OCI-LY1 (cell line): ENCODE measurements at regions not wholly inside any gene's neighbourhood (a gene's known extent, or its start where the extent isn't known, plus 50 kb on each side); places are given as distances from the start of the nearest gene placed in this dataset.

ENCODE experiments used
- H2AFZ ChIP-seq: fragments of 200-600 bp; sonication (generic), shearing (Covaris generic); 2 replicates; pipeline ENCODE4 v1.6.0; 2014; ENCODE audit warnings: antibody characterized with exemption, mild to moderate bottlenecking, low read length
- H3F3A ChIP-seq: fragments of 200-600 bp; sonication (generic), shearing (Covaris generic); 2 replicates; pipeline ENCODE4 v1.6.0; 2014; ENCODE audit warnings: mild to moderate bottlenecking, antibody characterized with exemption, low read length, moderate library complexity; ENCODE audit not compliant: insufficient read depth
- H3K27ac ChIP-seq: fragments of 200-600 bp; sonication (generic); 2 replicates; pipeline ENCODE4 v1.5.1; 2014; ENCODE audit warnings: low read length, mixed run types, mild to moderate bottlenecking, low read depth; ENCODE audit not compliant: poor library complexity, severe bottlenecking
- H3K27me3 ChIP-seq: fragments of 200-600 bp; sonication (generic); 2 replicates; pipeline ENCODE4 v1.6.0; 2014; ENCODE audit warnings: antibody characterized with exemption, mild to moderate bottlenecking, low read length, moderate library complexity; ENCODE audit not compliant: insufficient read depth
- H3K36me3 ChIP-seq: fragments of 200-600 bp; sonication (generic); 2 replicates; pipeline ENCODE4 v1.6.1; 2014; ENCODE audit warnings: mild to moderate bottlenecking, antibody characterized with exemption, low read length, moderate library complexity, mixed read lengths; ENCODE audit not compliant: insufficient read depth
- H3K4me1 ChIP-seq: fragments of 200-600 bp; sonication (generic); 2 replicates; pipeline ENCODE4 v1.5.1; 2014; ENCODE audit warnings: mild to moderate bottlenecking, low read length, moderate library complexity; ENCODE audit not compliant: insufficient read depth, severe bottlenecking
- H3K4me2 ChIP-seq: fragments of 200-600 bp; sonication (generic), shearing (Covaris generic); 2 replicates; pipeline ENCODE4 v1.6.1; 2014; ENCODE audit warnings: low read length
- H3K4me3 ChIP-seq: fragments of 200-600 bp; sonication (generic); 2 replicates; pipeline ENCODE4 v1.5.1; 2014; ENCODE audit warnings: low read length, low read depth, mild to moderate bottlenecking, mixed read lengths; ENCODE audit not compliant: poor library complexity, severe bottlenecking
- H3K79me2 ChIP-seq: fragments of 200-600 bp; shearing (Covaris generic); 2 replicates; pipeline ENCODE4 v1.6.1; 2016; ENCODE audit warnings: mixed run types, low read length, mixed read lengths; ENCODE audit not compliant: insufficient read depth
- H3K9ac ChIP-seq: fragments of 200-600 bp; sonication (generic), shearing (Covaris generic); 2 replicates; pipeline ENCODE4 v1.6.1; 2014; ENCODE audit warnings: mild to moderate bottlenecking, low read length, mixed read lengths
- H3K9me2 ChIP-seq: fragments of 200-600 bp; sonication (generic), shearing (Covaris generic); 2 replicates; pipeline ENCODE4 v1.6.1; 2014; ENCODE audit warnings: low read depth, mild to moderate bottlenecking, low read length, mixed read lengths
- H3K9me3 ChIP-seq: fragments of 200-600 bp; shearing (Covaris generic); 2 replicates; pipeline ENCODE4 v1.6.1; 2014; ENCODE audit warnings: low read length, mixed read lengths
- H4K20me1 ChIP-seq: fragments of 200-600 bp; sonication (generic), shearing (Covaris generic); 2 replicates; pipeline ENCODE4 v1.6.0; 2016; ENCODE audit warnings: mild to moderate bottlenecking, low read length; ENCODE audit not compliant: insufficient read depth
- EZH2 ChIP-seq: fragments of 200-600 bp; sonication (generic), shearing (Covaris generic); IDR thresholded peaks from 2 replicates; pipeline ENCODE4 v1.8.0; 2017; ENCODE audit warnings: borderline replicate concordance, mixed run types, mild to moderate bottlenecking, antibody characterized with exemption, low read length, moderate library complexity, mixed read lengths
- TF ChIP-seq, protein P1 (sequence below): fragments of 200-600 bp; sonication (generic), shearing (Covaris generic); IDR thresholded peaks from 2 replicates; pipeline ENCODE4 v1.5.1; 2017; ENCODE audit warnings: mild to moderate bottlenecking, antibody characterized with exemption, low read length, moderate library complexity, mixed read lengths

DNA sequence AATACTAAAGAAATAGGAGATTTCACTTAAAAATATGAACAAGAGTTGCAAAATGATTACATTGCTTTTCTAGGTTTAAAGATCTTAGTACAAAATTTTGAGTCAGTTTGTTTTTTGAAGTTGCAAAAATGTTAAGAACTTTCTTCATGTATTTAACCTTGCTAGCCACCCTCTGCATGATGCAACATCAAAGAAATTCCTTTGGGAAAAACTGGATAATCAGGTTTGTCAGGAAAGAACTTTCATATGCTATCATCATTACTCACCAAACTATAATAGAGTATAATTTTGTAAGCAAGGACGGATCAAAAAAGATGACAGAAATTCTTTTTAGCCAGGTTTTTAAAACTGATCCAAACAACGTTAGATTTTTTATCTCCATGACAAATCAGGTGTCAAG lies 116.9 kb upstream of the MRPS30 start:
- Histone ChIP-seq H3K9ac (no peak overlapping the region), H3K79me2 (no peaks in the 10 kb centered on the region), H3K27ac (no peak overlapping the region), H3K27me3 (no peaks in the 10 kb centered on the region), H3K36me3 (no peaks in the 10 kb centered on the region), H3K4me3 (no peak overlapping the region), H3K4me2 (no peak overlapping the region), H3K4me1 (no peaks in the 10 kb centered on the region), H3K9me3 (no peaks in the 10 kb centered on the region), H2AFZ (no peak overlapping the region), H3K9me2 (no peaks in the 10 kb centered on the region; the same call in 1 of the 2 replicates), H4K20me1 (no peaks in the 10 kb centered on the region), H3F3A (no peaks in the 10 kb centered on the region)
- TF ChIP-seq, protein P1, sequence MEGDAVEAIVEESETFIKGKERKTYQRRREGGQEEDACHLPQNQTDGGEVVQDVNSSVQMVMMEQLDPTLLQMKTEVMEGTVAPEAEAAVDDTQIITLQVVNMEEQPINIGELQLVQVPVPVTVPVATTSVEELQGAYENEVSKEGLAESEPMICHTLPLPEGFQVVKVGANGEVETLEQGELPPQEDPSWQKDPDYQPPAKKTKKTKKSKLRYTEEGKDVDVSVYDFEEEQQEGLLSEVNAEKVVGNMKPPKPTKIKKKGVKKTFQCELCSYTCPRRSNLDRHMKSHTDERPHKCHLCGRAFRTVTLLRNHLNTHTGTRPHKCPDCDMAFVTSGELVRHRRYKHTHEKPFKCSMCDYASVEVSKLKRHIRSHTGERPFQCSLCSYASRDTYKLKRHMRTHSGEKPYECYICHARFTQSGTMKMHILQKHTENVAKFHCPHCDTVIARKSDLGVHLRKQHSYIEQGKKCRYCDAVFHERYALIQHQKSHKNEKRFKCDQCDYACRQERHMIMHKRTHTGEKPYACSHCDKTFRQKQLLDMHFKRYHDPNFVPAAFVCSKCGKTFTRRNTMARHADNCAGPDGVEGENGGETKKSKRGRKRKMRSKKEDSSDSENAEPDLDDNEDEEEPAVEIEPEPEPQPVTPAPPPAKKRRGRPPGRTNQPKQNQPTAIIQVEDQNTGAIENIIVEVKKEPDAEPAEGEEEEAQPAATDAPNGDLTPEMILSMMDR = no peak
- no peak for TF ChIP-seq EZH2

DNA sequence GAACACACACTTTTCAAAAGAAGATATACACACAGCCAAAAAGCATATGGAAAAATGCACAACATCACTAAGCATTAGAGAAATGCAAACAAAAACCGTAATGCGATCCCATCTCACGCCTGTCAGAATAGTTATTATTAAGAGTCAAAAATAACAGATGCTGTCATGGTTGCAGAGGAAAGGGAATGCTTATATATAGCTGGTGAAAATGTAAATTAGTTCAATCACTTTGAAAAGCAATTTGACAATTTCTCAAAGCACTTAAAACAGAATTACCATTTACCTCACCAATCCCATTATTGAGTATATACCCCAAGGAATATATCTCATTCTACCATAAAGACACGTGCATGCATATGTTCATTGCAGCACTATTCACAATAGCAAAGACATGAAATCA lies 126.8 kb upstream of the MRPS30 start:
- H3K36me3 ChIP-seq = no peaks in the 10 kb centered on the region
- H3K9me3 ChIP-seq = no peaks in the 10 kb centered on the region
- H3K4me3 ChIP-seq = no peak overlapping the region
- H3K79me2 ChIP-seq = no peaks in the 10 kb centered on the region
- no peak for TF ChIP-seq EZH2
- TF ChIP-seq, protein P1 = no peak
- H3K27me3 ChIP-seq = no peaks in the 10 kb centered on the region
- no peak overlapping the region for H2AFZ ChIP-seq
- H3K9ac ChIP-seq = no peak overlapping the region
- no peak overlapping the region for H3K4me2 ChIP-seq
- no peaks in the 10 kb centered on the region for H3K9me2 ChIP-seq
- no peaks in the 10 kb centered on the region for H3K4me1 ChIP-seq
- H4K20me1 ChIP-seq = no peaks in the 10 kb centered on the region
- H3F3A ChIP-seq = no peaks in the 10 kb centered on the region
- H3K27ac ChIP-seq = no peak overlapping the region

DNA sequence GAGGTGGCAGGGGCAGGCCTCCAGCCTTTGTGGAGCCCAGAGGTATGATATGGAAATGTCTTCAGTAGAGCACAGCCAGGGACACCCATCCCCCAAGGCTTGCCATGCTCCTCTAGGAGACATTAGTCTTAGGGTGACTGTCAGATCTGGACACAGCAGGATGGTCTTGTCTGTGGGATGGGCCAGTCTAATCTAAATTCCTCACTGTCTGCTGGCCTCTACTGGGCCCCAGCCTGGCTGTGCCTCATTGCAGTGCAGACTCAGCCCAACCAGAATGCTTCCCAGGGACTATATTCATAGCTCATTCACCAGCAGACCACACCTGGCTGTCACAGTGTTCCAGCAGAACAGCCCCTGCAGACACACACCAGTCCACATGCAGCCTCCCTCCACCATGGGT lies 129.5 kb upstream of the MRPS30 start:
- no peaks in the 10 kb centered on the region for H3K36me3 ChIP-seq
- no peak overlapping the region for H2AFZ ChIP-seq
- no peak for TF ChIP-seq EZH2
- TF ChIP-seq, protein P1 = no peak
- no peaks in the 10 kb centered on the region for H3K27me3 ChIP-seq
- no peaks in the 10 kb centered on the region for H3K4me1 ChIP-seq
- H3K4me3 ChIP-seq = no peak overlapping the region
- no peaks in the 10 kb centered on the region for H3F3A ChIP-seq
- H3K27ac ChIP-seq = no peak overlapping the region
- H3K9me3 ChIP-seq = no peaks in the 10 kb centered on the region
- no peaks in the 10 kb centered on the region for H4K20me1 ChIP-seq
- no peak overlapping the region for H3K9ac ChIP-seq
- no peaks in the 10 kb centered on the region for H3K79me2 ChIP-seq
- no peaks in the 10 kb centered on the region for H3K9me2 ChIP-seq
- no peak overlapping the region for H3K4me2 ChIP-seq
